Sigmoid colon (tissue), 6 donors: ENCODE measurements at regions not wholly inside any gene's neighbourhood (a gene's known extent, or its start where the extent isn't known, plus 50 kb on each side); places are given as distances from the start of the nearest gene placed in this dataset.
A peak's percentile ranks its signal among the peaks of the same experiment; 100 is the strongest.
"Not testable (repeated sequence)": the region's sequence is repeated elsewhere in the genome, so short reads cannot be mapped to it uniquely, and the experiment has no call there.

Experiments
- DNase-seq: peaks from one replicate; pipeline ENCODE4 v3.0.0-alpha.2; 2019
- H3K27ac ChIP-seq, 4 donors: fragments of 200-600 bp; sonication (generic); one replicate each; pipeline ENCODE4 v1.5.1; 2016 to 2019; ENCODE audit warnings: mild to moderate bottlenecking in 1 of 4
- H3K27me3 ChIP-seq, 3 donors: fragments of 200-600 bp; sonication (generic); one replicate each; pipeline ENCODE4 v1.5.1; 2019; ENCODE audit warnings: mild to moderate bottlenecking in 1 of 3
- H3K36me3 ChIP-seq, 4 donors: fragments of 200-600 bp; sonication (generic); one replicate each; pipeline ENCODE4 v1.5.1; 2016 to 2019
- H3K4me1 ChIP-seq, 4 donors: fragments of 200-600 bp; sonication (generic); one replicate each; pipeline ENCODE4 v1.5.1; 2017 to 2019
- H3K4me3 ChIP-seq, 4 donors: fragments of 200-600 bp; sonication (generic); one replicate each; pipeline ENCODE4 v1.5.1; 2017 to 2019; ENCODE audit warnings: mild to moderate bottlenecking in 2 of 4, moderate library complexity in 1 of 4
- H3K9me3 ChIP-seq, 4 donors: fragments of 200-600 bp in 3 of 4; sonication (generic) in 3 of 4; one replicate each; pipeline versions ENCODE4 v1.5.1 to v1.6.1; 2013 to 2019
- CTCF ChIP-seq, 4 experiments: fragments of 450-650 bp in 3 of 4; fragments of 200-600 bp in 1 of 4; IDR thresholded peaks; one replicate each; pipeline ENCODE4 v1.5.1; 2016 to 2019; ENCODE audit warnings: antibody characterized with exemption in 4 of 4, mild to moderate bottlenecking in 3 of 4, moderate library complexity in 2 of 4
- EP300 ChIP-seq, 4 donors: sonication (generic); formaldehyde crosslinking; IDR thresholded peaks; one replicate each; pipeline ENCODE4 v1.6.1; 2017; ENCODE audit warnings: antibody characterized with exemption in 4 of 4
- POLR2A ChIP-seq, 2 donors: fragments of 450-650 bp; IDR thresholded peaks; one replicate each; pipeline ENCODE4 v1.6.1; 2016; ENCODE audit warnings: antibody characterized with exemption in 2 of 2, mild to moderate bottlenecking in 2 of 2, moderate library complexity in 2 of 2
- POLR2AphosphoS5 ChIP-seq, 4 donors: sonication (generic); formaldehyde crosslinking; IDR thresholded peaks; one replicate each; pipeline ENCODE4 v1.6.1; 2017; ENCODE audit warnings: antibody characterized with exemption in 4 of 4
- WGBS, 2 donors: extraction: QIAGEN DNeasy Blood & Tissue Kit; methylation state at CpG; one replicate each; pipeline ENCODE4 v1.1.7; 2013; 5-methylcytosine and 5-hydroxymethylcytosine counted together
- intact Hi-C: fragments of 100-400 bp; cut with DNase I; formaldehyde crosslinking; loops from one replicate; pipeline ENCODE4 v1.15.1; 2023
- donor health status: healthy with polysubstance abuse.
- donor health status: healthy.

- Histone ChIP-seq H3K27me3 (no peaks in the 10 kb centered on the region), H3K36me3 (no peaks in the 10 kb centered on the region), H3K4me3 (no peak overlapping the region), H3K4me1 (peaks cover 0 to 4% (median 0%) of the 10 kb centered on the region in 4 donors), H3K9me3 (no peaks in the 10 kb centered on the region), H3K27ac (no peak overlapping the region)
- DNase-seq, result no peak
- intact Hi-C loops, result no loop called here
- TF ChIP-seq POLR2A (IDR thresholded peaks at IDR 0.05), result no peak
- no peak for TF ChIP-seq POLR2AphosphoS5 (IDR thresholded peaks at IDR 0.05)
- 79 to 87% methylated on average over 4 of the region's 4 CpGs for WGBS, 2 donors
Observed at GRCh38 chr1:104121271-104121670, 371.6 kb downstream of the AMY1C start.

- intact Hi-C loops, result no loop called here
- Histone ChIP-seq H3K36me3 (no peaks in the 10 kb centered on the region), H3K4me3 (no peak overlapping the region), H3K4me1 (peaks cover 0 to 12% (median 2%) of the 10 kb centered on the region in 4 donors), H3K27ac (no peak overlapping the region), H3K9me3 (no peaks in the 10 kb centered on the region), H3K27me3 (no peaks in the 10 kb centered on the region)
- no peak for DNase-seq
- TF ChIP-seq POLR2A (IDR thresholded peaks at IDR 0.05) (no peak), CTCF (IDR thresholded peaks at IDR 0.05) (no peak), POLR2AphosphoS5 (IDR thresholded peaks at IDR 0.05) (no peak)
- 28 to 51% methylated on average over 1 of the region's 1 CpG for WGBS, 2 donors
Observed at GRCh38 chr1:104125266-104125665, 375.6 kb downstream of the AMY1C start.

GRCh38 chr1:104125970-104126369 lies 376.3 kb downstream of the AMY1C start:
- no peak overlapping the region for H3K4me3 ChIP-seq
- H3K36me3 ChIP-seq, result no peaks in the 10 kb centered on the region
- no peak for DNase-seq
- H3K4me1 ChIP-seq, result peaks cover 0 to 12% (median 2%) of the 10 kb centered on the region in 4 donors
- H3K27me3 ChIP-seq, result no peaks in the 10 kb centered on the region
- no peaks in the 10 kb centered on the region for H3K9me3 ChIP-seq
- intact Hi-C loops, result no loop called here
- H3K27ac ChIP-seq, result no peak overlapping the region
- WGBS, 2 donors, result 43 to 67% methylated on average over 5 of the region's 5 CpGs
- TF ChIP-seq CTCF (IDR thresholded peaks at IDR 0.05), result no peak
- TF ChIP-seq EP300 (IDR thresholded peaks at IDR 0.05), result no peak

GRCh38 chr1:104132382-104132973 lies 382.8 kb downstream of the AMY1C start:
- intact Hi-C loops, result no loop called here
- Histone ChIP-seq H3K27ac (no peak overlapping the region), H3K36me3 (no peaks in the 10 kb centered on the region), H3K27me3 (no peaks in the 10 kb centered on the region), H3K4me1 (peaks cover 0 to 12% (median 0%) of the 10 kb centered on the region in 4 donors), H3K9me3 (no peaks in the 10 kb centered on the region), H3K4me3 (no peak overlapping the region)
- no peak for DNase-seq
- TF ChIP-seq CTCF (IDR thresholded peaks at IDR 0.05) (peak in 2 of 4 experiments; percentile 11 to 16), POLR2A (IDR thresholded peaks at IDR 0.05) (no peak), EP300 (IDR thresholded peaks at IDR 0.05) (no peak), POLR2AphosphoS5 (IDR thresholded peaks at IDR 0.05) (no peak)

- 61 to 75% methylated on average over 6 of the region's 6 CpGs for WGBS, 2 donors
- H3K9me3 ChIP-seq, H3K4me3 ChIP-seq, H3K27ac ChIP-seq, intact Hi-C loops, H3K36me3 ChIP-seq, DNase-seq, H3K27me3 ChIP-seq: not testable (repeated sequence)
- H3K4me1 ChIP-seq, result peaks cover 0 to 12% (median 4%) of the 10 kb centered on the region in 4 donors
Observed at GRCh38 chr1:104135036-104135435, 385.3 kb downstream of the AMY1C start.

- H3K4me3 ChIP-seq, result no peak overlapping the region
- WGBS, 2 donors, result 29 to 64% methylated on average over 3 of the region's 3 CpGs
- intact Hi-C loops, result no loop called here
- H3K9me3 ChIP-seq, result no peaks in the 10 kb centered on the region
- TF ChIP-seq EP300 (IDR thresholded peaks at IDR 0.05) (no peak), CTCF (IDR thresholded peaks at IDR 0.05) (no peak), POLR2A (IDR thresholded peaks at IDR 0.05) (no peak), POLR2AphosphoS5 (IDR thresholded peaks at IDR 0.05) (no peak)
- no peaks in the 10 kb centered on the region for H3K27me3 ChIP-seq
- H3K36me3 ChIP-seq, result no peaks in the 10 kb centered on the region
- peaks cover 0 to 12% (median 4%) of the 10 kb centered on the region in 4 donors for H3K4me1 ChIP-seq
- H3K27ac ChIP-seq, result no peak overlapping the region
- DNase-seq, result no peak
Observed at GRCh38 chr1:104136621-104137020, 386.9 kb downstream of the AMY1C start.
